NCI-H69 (cell line): ENCODE measurements at regions not wholly inside any gene's neighbourhood (a gene's known extent, or its start where the extent isn't known, plus 50 kb on each side); places are given as distances from the start of the nearest gene placed in this dataset.
A peak's percentile ranks its signal among the peaks of the same experiment; 100 is the strongest.
"Not testable (repeated sequence)": the region's sequence is repeated elsewhere in the genome, so short reads cannot be mapped to it uniquely, and the experiment has no call there.

Source experiments
- DNase-seq: peaks from one replicate; lab custom pipeline; 2025; lab: John Stamatoyannopoulos, UW

DNA sequence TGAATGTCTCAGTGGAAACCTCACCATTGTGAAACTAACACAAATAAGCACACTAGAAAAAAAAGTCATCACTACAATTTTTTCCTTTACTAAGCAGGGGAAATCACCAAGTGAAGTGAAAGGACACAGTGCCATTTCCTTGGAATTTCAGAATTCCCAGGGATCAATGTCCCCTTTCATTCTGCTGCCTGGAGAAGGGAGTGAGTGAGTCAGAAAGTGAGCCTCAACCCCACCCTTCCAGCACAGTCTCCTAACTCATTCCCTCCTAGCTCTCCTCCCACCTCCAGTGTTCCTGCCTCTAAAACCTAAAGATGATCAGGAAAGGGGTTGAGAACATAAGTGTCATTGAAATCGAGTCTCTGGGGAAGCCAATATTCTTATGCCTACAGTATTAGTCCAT is 608.5 kb downstream of the RNF144A start:
- no peak for DNase-seq

DNA sequence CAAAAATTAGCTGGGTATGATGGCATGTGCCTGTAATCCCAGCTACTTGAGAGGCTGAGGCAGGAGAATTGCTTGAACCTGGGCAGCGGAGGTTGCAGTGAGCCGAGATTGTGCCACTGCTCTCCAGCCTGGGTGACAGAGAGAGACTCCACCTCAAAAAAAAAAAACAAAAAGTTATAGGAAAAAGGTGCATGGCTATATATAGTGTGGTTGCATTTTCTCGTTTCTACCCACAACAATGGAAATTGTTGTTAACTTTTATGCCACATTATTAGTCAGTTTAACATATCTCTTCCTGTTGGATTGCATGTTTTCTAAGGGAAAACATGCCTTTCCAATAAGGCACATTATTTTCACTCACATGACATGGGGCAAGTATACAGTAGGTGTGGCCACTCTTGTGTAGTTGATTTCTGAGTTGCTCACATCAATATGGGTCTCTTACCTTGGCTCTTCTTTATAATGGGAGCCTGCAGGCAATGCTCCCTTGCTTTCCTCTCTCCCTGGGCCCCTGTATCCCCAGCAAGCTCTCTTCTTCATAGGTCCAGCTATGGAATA is 610.0 kb downstream of the RNF144A start:
- no peak for DNase-seq

DNA sequence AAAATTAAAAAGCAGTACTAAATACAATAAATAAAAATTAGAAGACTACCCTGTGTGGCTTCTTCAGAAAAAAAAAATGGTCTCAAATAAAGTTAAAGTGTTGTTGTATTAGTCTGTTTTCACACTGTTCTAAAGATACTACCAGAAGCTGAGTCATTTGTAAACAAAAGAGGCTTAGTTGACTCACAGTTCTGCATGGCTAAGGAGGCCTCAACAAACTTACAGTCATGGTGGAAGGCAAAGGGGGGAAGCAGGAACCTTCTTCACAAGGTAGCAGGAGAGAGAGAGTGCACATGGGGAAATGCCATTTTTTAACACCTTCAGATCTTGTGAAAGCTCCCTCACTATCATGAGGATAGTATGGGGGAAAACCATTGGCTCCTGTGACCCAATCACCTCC is 612.8 kb downstream of the RNF144A start:
- DNase-seq: no peak

DNA sequence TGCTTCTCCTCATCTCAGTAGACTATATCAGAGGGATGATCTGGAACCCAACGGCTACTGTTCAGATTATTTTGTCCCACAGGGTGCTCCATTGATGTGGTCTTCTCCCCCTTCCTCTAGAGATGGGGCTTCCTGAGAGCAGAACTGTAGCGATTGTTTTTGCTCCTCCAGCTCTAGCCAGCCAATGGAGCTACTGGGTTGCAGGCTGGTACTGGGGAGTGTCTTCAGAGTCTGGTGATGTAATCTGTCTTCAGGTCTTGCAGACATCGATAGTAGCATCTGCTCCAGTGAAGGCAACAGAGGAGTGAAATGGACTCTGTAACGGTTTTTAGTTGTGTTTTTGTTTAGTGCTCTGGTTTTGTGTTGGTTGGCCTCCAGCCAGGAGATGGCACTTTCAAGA is 621.9 kb downstream of the RNF144A start:
- DNase-seq: no peak

DNA sequence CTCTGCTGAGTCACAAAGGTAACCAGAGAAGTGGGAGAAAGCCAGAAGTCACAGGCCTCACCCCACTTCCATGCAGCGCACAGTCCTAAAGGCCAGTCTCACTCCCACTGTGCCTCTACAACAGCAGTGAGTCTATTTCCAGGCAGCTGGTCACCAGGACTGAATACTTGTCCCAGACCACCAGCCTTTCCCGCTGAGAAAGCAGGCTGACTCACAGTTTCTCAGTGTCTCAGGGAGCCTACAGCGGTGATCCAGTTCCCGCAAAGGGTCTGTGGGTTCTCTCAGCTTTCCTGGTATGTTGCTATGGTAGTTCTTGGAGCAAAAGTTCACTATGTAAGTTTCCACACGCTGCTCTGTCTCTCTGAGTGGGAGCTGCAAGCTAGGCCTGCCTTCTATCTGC is 622.5 kb downstream of the RNF144A start:
- no peak for DNase-seq

DNA sequence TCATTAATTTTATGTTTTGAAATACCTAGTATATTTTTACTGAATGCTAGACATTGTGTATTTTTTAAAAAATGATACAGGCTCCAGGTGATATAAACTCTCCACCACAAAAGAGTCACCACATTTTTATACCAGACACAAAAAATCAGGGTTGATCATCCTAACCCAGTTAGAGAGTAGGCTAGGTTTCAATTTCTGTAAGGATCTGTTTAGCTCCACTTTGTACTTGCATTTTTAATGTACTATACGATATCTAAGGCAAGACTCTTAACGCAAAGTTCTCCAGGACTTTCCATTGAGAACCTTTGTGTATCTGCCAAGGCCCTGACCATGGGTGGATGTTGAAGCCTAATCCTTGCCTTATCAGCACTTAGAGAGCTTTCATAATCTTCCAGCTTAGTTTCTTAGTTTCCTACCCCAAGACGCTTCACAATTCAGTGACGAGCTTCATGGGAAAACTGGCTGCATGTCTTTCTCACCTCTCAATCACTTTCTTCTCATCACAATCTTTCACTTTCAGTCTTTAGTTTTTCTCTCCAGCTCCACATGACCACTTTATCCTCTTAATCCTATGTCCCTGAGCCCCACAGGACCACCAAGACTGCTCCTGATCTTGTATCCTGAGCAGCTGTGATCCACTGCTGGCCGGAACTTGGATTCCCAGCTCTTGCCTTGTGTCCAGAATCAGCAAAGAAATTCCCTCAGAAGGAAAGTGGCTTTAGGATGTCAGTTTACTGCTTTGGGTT is 635.8 kb downstream of the RNF144A start:
- DNase-seq: no peak

DNA sequence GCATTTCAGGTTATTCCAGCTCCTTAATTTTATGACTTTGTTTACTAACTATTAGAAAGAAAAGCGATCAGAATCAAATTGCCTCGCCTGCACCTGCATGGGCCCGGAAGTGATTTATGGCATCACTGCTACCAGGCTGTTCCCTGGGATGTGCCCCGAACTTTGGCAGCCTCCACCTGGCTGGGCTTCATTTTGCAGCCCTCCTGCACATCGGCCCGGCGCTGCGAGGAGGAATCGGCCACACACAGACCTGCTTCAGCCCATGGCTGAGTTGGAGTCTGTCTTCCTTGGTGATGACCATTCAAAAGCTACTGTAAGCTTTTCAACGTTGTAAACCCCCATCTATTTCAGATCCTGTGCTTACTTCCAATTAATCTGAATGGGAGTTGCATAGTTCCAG is 638.0 kb downstream of the RNF144A start:
- DNase-seq: no peak

DNA sequence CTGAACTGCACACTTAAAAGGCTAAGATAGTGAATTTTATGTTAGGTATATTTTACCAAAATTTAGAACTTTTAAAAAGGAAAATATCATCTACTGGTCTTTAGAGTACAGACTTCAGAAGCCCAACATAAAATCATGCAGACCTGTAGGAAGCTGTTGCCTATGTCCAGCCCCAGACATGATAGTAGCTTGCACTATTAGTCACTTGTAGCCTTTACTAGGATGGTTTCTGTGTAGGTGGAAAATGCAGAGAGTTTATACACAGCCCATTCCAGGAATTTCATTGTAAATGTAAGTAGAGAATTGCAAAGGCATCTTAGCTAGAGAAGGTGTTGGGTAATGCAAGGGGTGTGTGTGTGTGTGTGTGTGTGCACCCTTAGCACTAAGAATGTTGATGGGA is 640.2 kb downstream of the RNF144A start:
- no peak for DNase-seq

DNA sequence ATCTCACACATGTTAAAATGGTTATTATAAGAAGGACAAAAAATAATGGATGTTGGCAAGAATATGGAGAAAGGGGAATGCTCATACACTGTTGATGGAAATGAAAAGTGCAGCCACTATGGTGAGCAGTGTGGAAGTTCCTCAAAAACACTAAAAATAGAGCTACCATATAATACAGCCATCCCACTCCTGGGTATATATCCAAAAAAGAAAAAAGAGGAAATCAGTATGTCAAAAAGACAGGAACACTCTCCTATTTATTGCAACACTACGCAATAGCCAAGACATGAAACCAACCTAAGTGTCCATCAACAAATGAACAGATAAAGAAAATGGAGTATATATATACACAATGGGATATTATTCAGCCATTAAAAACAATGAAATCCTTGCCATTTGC is 642.6 kb downstream of the RNF144A start:
- no peak for DNase-seq

DNA sequence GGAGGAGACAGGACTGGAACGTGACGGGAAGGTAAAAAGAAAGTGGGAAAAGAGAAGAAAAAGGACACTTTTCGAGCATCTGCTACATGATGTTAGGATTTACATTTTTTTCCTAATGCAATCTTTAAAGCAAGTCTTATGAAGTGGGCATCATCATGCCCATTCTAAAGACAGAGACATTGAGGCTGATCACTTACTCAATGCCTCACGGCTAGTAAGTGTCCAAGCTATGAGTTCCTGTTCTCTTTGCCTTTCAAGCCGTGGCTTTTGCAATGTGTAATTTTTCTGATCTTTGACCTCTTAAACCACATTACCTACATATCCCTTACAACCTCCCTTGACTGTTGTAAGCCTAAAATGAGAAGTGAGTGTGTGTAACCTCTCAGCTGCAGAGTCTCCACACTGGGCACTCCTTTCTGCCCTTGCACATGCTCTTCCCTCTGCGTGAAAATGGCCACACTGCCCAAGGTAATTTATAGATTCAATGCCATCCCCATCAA is 649.2 kb downstream of the RNF144A start:
- no peak for DNase-seq

DNA sequence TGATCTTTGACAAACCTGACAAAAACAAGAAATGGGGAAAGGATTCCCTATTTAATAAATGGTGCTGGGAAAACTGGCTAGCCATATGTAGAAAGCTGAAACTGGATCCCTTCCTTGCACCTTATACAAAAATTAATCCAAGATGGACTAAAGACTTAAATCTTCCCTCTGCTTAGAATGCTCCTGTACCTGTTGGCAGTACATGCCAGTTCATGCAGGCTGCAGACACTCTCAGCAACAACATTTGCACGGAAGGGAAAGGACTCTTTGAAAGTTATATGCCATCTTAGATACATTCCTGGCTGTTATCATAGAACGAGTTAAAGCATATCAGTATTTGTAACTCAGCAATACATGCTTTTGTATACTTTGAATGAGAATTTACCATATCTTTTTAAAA is 649.9 kb downstream of the RNF144A start:
- not testable (repeated sequence) for DNase-seq

DNA sequence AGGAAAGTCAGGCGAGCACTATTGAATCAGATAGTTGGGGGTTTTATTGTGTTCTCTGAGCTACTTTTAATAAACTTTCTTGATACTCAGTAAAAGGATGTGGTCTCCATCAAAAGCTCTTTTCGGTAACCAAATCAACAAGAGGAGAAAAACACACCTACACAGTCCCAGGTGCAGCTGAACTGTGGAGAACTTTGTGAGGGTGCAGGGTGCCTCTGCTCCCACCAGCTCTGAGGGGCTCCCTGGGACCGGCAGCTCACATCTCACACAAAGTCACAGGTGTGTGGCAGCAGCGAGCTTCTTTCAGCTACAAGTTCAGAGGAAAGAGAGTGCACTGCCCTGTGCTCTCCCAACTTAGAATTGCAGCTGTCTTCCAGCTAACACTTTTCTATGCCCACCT is 650.4 kb downstream of the RNF144A start:
- no peak for DNase-seq

DNA sequence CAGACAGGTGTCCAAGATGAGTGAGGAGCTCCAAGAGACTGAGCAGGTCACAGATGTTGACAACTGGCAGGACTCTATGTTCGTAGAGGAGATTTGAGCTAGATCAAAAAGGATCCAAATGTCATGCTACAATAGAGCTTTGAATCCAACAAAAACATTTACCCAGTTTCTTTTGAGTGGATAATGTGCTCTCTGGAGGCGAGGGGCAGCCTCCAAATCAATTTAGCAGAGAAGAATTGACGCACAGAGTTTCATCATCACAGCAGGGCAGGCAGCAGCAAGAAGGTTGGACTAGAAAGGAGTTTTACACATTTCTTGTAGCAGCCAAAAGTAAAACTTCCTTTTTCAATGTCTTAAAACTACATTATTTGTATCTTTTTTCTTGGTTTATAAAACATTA is 653.0 kb downstream of the RNF144A start:
- DNase-seq: no peak

DNA sequence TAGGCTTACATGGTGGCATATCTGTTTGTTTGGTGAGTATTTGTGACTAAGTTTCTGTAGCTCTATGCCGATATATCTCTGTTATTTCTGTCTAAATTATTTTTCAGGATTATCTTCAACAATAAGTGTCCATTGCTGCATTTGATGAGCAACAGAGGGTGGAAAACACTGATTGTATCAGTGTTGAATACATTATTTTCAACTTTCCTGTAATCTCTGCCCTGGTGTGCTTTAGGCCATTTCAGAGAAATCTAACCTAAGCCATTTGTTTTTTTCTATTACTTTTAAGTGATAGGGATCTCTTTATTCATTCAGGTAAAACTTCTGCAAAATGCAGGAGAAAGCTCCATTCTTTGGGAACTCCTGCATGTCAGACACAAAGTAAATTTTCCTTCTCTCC is 654.5 kb downstream of the RNF144A start:
- no peak for DNase-seq

DNA sequence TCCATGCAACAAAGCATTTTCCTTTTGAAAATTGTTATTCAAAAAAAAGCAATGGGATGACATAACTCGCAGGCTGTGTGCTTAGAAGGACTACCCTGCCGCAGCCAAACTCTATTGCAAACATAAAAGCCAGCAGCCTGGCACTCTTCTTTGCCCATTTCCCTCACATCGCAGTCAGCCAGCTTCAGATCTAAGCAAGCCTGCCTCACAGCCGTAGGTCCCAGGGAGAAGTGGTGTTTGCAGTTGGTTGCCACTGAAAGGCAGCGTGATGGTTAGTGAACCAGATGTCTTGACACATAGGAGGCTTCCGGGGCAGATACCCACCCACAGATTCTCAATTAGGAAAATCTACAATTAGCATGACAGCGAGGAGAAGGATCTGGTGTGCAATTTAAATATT is 655.2 kb downstream of the RNF144A start:
- DNase-seq: peak; percentile 47

DNA sequence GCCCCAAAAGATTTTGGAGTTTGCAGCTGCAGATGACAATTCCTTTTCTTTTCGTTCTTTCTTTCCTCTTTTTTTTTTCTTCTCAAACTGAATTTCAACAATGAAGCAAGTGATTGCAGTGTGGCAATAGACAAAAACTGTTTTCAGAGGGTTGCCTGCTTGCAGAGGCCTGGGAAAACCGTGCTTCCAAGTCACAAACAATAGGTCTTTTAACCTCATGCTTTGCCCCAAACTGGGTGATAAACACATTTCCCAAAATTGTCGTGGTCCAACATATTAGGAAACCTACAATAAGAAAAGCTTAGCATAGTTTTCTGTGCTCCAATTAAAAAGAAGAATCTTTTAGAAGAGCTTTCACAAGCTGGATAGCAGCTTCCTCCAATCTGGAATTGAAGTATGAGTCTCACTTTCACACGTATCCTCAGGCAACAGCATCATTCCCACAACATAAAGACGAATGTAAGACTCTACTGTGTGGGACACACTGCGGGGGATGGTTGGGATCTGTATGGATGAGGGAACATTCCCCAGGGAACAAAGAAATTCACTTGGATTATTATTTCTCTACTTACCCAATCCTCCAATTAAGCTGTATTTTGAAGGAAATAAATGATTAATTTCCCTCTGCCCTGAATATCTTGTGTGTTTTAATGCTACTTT is 656.1 kb downstream of the RNF144A start:
- peak; percentile 3 for DNase-seq

DNA sequence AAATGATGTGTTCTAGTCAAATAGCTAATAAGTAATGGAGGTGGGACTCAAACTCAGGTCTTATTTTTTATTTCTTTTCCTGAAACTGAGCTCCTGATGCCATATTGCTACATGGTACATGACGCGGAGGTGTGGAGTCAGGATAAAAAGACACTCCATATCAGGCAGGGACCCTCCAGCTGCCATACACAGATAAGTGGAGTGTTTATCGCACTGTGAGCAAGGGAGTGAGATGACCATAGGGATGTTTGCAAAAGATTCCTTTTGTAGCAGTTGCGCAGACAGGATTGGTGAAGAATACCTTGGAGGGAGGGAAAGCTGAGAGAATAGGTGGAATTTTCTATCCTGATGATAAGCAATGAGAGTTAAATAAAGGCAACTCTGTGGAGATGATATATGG is 657.2 kb downstream of the RNF144A start:
- DNase-seq: no peak

DNA sequence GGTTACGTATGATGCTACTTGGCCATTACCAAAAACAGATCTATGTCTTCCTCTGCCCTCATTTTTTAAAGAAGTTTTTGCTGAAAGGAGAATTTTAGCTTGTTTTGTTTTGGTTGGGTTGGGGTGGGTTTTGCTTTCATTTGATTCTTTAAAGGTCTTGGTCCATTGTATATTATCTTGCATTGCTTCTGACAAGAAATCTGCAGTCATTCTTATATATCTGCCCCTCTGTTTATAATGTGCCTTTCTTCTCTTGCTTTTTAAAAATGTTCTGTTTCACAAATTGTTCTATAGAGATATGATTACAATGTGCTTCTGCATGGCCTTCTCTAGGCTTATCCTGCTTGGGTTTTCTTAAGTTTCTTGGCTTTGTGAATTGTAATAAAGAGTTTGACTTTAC is 660.6 kb downstream of the RNF144A start:
- DNase-seq: no peak

DNA sequence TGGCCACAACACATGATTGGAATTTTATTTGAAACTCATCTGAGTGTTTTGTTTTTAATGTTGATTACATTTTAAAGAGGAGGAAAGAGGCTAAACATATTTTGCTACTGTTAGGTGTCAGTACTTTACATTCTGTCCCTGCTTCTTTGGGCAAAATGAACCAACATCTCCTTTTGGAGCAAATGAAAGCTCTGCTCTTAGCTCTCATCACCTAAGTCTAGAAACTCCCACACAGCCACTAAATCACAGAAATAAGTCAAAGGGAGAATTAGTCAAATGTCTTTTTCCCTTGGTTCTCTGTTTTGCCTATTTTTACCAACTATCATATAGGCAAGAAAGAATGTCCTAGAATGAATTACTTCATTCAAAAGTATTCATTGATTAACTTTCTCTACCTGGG is 666.8 kb downstream of the RNF144A start:
- no peak for DNase-seq

DNA sequence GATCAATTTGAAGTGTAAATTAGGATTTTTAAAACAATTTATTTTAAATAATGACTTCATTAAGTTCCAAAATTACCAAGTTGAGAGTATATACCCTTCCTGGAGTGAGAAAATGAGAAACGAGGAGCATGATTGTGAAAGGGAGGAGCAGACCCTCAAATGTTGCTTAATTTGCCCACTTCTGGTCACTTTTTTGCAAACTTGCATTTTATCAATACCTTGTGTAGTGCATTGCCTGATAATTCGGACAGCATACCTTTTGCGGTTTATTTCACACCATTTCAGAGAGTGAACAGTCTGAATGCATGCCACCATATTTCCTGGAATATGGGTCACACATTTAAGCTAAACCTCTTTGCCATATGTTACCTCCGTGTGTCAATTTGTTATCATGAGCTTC is 669.7 kb downstream of the RNF144A start:
- DNase-seq: no peak

DNA sequence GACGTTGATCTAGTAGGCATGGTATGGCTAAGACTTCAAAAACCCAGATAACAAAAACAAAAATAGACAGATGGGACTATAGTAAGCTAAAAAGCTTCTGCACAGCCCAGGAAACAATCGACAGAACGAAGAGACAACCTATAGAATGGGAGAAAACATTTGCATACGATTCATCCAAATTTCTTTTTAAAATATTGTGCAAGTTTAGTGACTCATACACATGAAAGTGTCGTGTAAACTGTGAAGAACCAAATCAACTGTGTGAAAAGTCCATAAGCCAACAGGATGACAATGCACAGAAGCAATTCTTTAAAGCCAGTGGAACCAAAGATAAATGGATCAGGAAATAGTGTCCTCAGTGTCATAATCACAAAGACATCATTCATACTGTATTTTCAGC is 671.1 kb downstream of the RNF144A start:
- no peak for DNase-seq

DNA sequence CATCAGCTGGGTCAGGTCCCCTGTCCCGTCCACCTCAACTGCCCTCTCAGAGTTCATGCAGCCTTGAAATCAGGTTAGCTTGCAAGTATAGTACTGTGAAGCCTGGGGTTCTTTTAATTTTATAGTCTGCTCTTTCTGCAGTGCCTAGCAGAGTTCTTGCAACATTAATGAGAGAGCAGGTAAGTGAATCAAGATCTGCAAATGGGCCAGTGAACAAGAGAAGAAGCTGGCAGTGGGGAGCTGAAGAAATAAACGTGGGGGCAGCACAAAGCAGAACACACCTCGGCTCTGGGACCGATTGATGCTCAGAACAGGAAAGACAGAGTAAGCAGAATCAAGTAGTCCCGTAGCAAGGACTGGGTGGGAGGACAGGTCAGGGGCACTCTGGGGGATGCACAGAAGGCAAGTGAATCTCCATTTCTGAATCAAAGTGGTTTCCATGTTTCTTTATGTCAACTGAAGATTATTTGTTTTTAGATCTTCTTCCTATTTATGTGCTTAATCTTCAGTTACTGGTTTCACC is 675.5 kb downstream of the RNF144A start:
- DNase-seq: no peak

DNA sequence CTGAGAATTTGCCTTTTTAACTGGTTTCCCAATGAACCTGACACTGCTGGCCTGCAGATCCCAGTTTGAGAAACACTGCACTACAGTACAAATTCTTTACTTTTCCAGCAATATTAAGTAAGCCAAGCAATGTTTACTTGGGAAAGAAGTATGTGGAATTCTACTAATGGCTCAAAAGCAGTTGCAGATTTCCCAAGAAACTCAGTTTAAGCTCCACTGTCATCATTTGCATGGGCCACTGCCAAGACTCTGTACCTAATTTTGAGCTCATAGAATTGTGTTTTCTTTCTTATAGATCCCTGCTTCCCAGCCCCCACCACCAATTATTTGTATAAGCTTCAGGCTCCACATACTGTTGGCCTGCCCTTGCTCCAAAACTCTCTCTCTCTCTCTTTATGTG is 676.1 kb downstream of the RNF144A start:
- peak; percentile 23 for DNase-seq
